GM18861 (cell line): ENCODE measurements at regions not wholly inside any gene's neighbourhood (a gene's known extent, or its start where the extent isn't known, plus 50 kb on each side); places are given as distances from the start of the nearest gene placed in this dataset.

ENCODE experiments used
- ATAC-seq: cut with Tn5 transposase; IDR thresholded peaks from one replicate; pipeline ENCODE4 v1.9.1; 2021; ENCODE audit not compliant: unreplicated experiment

DNA sequence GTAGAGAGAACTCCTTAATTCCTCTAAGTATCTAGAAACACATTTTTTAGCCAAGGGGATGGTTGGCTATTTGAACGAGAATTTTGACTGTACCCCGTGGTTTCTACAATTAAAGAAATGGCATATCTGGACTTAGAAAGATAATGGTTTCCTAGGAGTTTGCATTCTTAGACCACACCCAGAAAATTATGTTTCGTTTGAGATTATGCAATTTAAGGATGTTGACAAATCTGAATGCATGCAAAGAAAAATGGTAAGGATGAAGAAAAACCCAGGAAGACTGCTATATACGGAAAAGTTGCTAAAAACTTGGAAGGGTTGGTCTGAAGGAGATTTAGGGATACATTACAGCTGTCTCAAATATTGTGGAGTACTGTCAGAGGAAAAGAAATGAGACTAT, 538.5 kb upstream of the WWC1 start:
- no peak for ATAC-seq

- no peak for ATAC-seq
Measured at GRCh38 chr5:167753725-167754490, 537.5 kb upstream of the WWC1 start.

DNA sequence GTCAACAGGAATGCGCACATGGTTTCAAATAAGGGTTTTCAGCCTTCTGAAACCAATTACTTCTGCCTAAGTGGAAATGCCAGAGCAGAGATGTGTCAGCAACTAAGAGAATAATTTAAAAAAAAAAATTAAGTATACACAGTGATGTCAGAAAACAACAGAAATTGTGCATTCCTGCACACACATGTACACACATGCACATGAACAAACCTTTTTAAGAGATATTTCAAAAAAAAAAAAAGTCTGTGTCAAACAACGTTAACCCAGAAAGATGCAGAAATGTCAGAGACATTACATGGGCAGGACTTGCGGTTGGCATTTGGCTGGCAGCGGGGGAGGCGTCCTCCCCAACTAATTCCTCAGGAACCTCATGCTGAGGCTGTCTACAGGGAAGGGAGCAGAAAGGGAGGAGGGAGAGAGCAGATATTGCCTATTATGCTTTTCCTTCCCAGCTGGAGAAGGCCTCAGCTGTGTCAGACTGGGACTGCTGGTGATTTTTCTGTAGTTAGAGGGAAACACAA, 536.9 kb upstream of the WWC1 start:
- no peak for ATAC-seq

GRCh38 chr5:167755420-167755819, 536.0 kb upstream of the WWC1 start:
- no peak for ATAC-seq

- ATAC-seq = no peak
Measured at GRCh38 chr5:167759057-167759821, 532.2 kb upstream of the WWC1 start.

- no peak for ATAC-seq
Measured at GRCh38 chr5:167763772-167764171, 527.7 kb upstream of the WWC1 start.

DNA sequence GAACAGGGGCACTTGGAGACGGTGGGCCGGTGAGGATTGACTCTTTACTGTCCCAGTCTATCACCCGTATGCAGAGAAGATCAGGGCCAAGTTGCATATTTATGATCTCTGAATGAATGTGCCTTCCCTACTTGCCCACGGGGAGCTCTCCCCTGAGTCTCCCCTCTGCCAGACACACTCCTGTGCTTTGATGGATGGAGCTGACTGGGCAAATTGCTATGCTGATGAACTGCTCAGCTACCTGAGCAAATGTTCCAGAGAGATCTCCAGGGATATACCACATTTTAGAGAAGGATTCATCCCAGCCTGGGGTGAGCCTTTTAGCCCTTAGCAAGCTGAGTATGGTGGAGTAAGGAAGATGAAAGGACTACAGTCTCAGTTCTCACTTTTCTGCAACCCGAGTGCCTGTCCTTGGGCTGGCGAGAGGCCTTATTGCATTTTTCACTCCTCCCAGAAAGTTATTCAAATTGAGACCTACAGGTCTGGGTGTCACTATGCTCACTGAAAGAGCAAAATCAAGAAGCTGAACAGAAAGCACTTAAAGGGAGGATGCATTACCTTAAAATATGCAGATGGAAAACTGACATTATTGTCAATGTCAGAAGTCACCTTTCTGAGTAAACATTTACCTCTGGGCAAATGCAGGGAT, 526.7 kb upstream of the WWC1 start:
- ATAC-seq = no peak

DNA sequence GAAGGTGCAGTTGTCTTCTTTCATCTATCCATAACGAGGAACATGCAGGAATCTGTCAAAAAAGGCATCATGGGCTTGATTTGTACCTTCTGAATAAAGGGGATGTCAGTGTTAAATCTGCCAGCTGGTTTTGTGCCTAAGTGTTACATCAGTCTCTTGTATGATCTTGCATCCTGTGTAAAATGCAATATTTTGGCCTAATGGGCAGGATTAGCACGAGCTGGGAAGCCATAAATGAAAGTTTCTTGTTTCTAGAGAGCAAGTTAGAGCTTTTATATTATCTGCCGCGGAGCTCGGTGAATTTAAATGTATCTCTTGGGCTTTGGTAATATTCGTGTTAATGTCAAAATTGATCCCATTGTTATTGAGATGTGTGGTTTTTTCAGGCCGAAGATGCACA, 526.1 kb upstream of the WWC1 start:
- no peak for ATAC-seq

DNA sequence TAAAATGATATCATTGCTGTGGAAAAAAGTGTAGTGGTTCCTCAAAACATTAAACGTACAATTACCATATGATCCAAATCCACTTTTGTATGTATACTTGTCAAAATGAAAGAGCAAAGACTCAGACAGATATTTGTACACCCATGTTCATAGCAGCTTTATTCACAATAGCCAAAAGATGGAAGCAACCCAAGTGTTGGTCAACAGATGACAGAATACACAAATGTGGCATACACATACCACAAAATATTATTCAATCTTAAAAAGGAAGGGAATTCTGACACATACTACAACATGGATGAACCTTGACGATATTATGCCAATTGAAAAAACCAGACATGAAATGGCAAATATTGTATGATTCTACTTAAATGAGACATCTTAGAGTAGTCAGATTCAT, 524.5 kb upstream of the WWC1 start:
- no peak for ATAC-seq

- ATAC-seq = no peak
Measured at GRCh38 chr5:167767795-167768194, 523.6 kb upstream of the WWC1 start.

- no peak for ATAC-seq
Measured at GRCh38 chr5:167769846-167770413, 521.5 kb upstream of the WWC1 start.

GRCh38 chr5:167770461-167770860, 521.0 kb upstream of the WWC1 start:
- ATAC-seq = no peak

DNA sequence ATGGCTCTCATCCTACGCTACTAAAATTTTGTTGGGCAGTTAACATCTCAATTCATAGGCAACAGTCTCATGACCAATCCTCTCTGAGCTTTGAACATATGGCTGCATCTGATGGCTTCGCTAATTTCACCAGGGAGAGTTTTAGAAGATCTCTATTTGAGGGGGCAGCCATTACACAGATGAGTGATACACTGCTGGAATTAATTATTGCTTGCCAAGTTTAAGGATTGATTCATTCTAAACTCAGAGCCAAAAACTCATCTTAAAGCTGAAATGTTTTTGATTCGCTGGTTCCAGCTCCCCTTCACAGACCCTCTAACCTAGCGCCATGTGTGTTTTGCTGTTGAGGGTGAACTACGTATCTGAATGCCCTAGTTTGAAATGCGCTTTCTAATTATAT, 519.9 kb upstream of the WWC1 start:
- no peak for ATAC-seq

- no peak for ATAC-seq
Measured at GRCh38 chr5:167773668-167774301, 517.7 kb upstream of the WWC1 start.

- ATAC-seq = no peak
Measured at GRCh38 chr5:167777746-167778145, 513.7 kb upstream of the WWC1 start.

- ATAC-seq = no peak
Measured at GRCh38 chr5:167778228-167778627, 513.2 kb upstream of the WWC1 start.

DNA sequence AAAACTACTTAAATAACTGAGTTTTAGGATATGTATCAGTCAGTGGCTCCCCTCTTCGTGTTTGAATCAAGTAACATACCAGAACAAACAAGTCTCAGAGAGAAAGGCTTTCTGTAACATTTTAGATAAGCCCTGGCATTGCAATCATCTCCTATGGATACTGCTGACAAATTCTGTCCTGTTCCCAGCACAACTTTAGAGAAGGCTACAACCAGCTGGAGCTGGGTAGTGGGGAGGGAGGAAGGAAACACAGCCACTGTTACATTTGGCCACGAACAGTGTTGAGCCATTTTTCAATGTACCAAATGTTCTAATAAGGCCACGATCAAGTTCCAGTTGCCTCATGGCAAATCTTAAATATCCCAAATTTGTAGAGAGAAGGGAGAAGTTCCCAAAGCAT, 511.8 kb upstream of the WWC1 start:
- ATAC-seq = no peak

- no peak for ATAC-seq
Measured at GRCh38 chr5:167780177-167780576, 511.3 kb upstream of the WWC1 start.

DNA sequence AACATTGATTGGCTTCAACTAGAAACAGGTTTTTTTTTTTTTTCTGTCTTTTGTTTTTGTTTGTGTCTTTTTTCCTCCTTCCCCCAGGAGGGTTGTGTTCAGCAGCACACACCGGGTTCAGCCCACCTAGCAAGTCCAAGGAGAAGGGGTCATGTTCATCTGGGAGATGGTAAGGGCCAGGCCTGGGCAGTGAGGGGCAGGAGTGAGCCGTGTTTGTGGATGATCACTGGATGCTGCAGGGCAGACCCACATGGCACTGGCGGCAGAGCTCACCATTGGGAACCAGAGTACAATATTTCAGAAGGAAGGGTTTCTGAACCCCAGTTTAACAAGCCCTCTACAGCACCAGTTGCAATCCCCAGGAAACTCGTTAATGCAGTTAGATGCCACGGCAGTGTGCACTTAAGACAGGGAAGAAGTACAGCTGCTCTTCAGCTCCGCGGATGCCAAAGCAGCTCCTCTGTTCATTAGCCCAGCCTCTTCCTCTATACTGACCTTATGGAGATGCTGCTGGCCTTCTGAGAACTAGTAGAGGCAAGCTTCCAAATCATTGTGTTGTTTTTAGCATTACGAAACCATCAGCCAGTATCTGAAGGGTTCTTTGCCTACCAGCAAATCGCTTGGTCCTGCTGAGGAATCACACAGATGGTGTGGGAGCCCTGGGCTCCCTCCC, 508.2 kb upstream of the WWC1 start:
- no peak for ATAC-seq

- ATAC-seq = no peak
Measured at GRCh38 chr5:167785106-167785505, 506.3 kb upstream of the WWC1 start.
